ENCODE measurements at regions not wholly inside any gene's neighbourhood (a gene's known extent, or its start where the extent isn't known, plus 50 kb on each side); places are given as distances from the start of the nearest gene placed in this dataset.

GRCh38 chr3:110099711-110100110 lies 762.4 kb upstream of the DPPA4 start:
- Histone ChIP-seq H3K9ac (ENCODE audit: extremely low read depth, low read length, poor library complexity, severe bottlenecking) (no peak overlapping the region), H3K4me3 (ENCODE audit: low read length) (no peak overlapping the region), H3K4me1 (ENCODE audit: control insufficient read depth, insufficient read depth, low read length) (no peaks in the 10 kb centered on the region), H3K27me3 (ENCODE audit: control insufficient read depth, insufficient read depth, low read length, poor library complexity, severe bottlenecking) (no peaks in the 10 kb centered on the region), H3K36me3 (ENCODE audit: control insufficient read depth, insufficient read depth, low read length) (no peaks in the 10 kb centered on the region), H3K27ac (ENCODE audit: low read depth, low read length) (no peak overlapping the region), H3K9me3 (ENCODE audit: control insufficient read depth, low read length) (no peaks in the 10 kb centered on the region)
- Mint-ChIP-seq H3K9me3 (peaks cover 1% of the 10 kb centered on the region), H3K4me3 (no peak overlapping the region), H3K27ac (no peak overlapping the region), H3K27me3 (ENCODE audit: insufficient read depth) (no peaks in the 10 kb centered on the region), H3K36me3 (ENCODE audit: low read depth) (no peaks in the 10 kb centered on the region), H3K4me1 (no peaks in the 10 kb centered on the region)
- WGBS, 2 experiments (ENCODE audit: insufficient coverage in 1 of 2, insufficient read length in 1 of 2): 89 to 96% methylated on average over 3 to 5 of the region's 5 CpGs
- DNase-seq: no peak
- TF ChIP-seq CTCF (conservative IDR thresholded peaks at IDR 0.05): no peak

- Mint-ChIP-seq H3K9me3 (peaks cover 1% of the 10 kb centered on the region), H3K27ac (no peak overlapping the region), H3K4me3 (no peak overlapping the region), H3K27me3 (ENCODE audit: insufficient read depth) (no peaks in the 10 kb centered on the region), H3K4me1 (no peaks in the 10 kb centered on the region), H3K36me3 (ENCODE audit: low read depth) (no peaks in the 10 kb centered on the region)
- Histone ChIP-seq H3K4me1 (ENCODE audit: control insufficient read depth, insufficient read depth, low read length) (no peaks in the 10 kb centered on the region), H3K27ac (ENCODE audit: low read depth, low read length) (no peak overlapping the region), H3K27me3 (ENCODE audit: control insufficient read depth, insufficient read depth, low read length, poor library complexity, severe bottlenecking) (no peaks in the 10 kb centered on the region), H3K9ac (ENCODE audit: extremely low read depth, low read length, poor library complexity, severe bottlenecking) (no peak overlapping the region), H3K4me3 (ENCODE audit: low read length) (no peak overlapping the region), H3K36me3 (ENCODE audit: control insufficient read depth, insufficient read depth, low read length) (no peaks in the 10 kb centered on the region), H3K9me3 (ENCODE audit: control insufficient read depth, low read length) (no peaks in the 10 kb centered on the region)
- no peak for TF ChIP-seq CTCF (conservative IDR thresholded peaks at IDR 0.05)
- DNase-seq: no peak
Measured at GRCh38 chr3:110101361-110101760, 764.0 kb upstream of the DPPA4 start.

- Histone ChIP-seq H3K4me3 (ENCODE audit: low read length) (no peak overlapping the region), H3K4me1 (ENCODE audit: control insufficient read depth, insufficient read depth, low read length) (no peaks in the 10 kb centered on the region), H3K9me3 (ENCODE audit: control insufficient read depth, low read length) (no peaks in the 10 kb centered on the region), H3K9ac (ENCODE audit: extremely low read depth, low read length, poor library complexity, severe bottlenecking) (no peak overlapping the region), H3K27ac (ENCODE audit: low read depth, low read length) (no peak overlapping the region), H3K27me3 (ENCODE audit: control insufficient read depth, insufficient read depth, low read length, poor library complexity, severe bottlenecking) (no peaks in the 10 kb centered on the region), H3K36me3 (ENCODE audit: control insufficient read depth, insufficient read depth, low read length) (no peaks in the 10 kb centered on the region)
- no peaks in the 10 kb centered on the region for H3K4me1 Mint-ChIP-seq
- no peak overlapping the region for H3K4me3 Mint-ChIP-seq
- DNase-seq: no peak
- 83 to 100% methylated on average over 1 of the region's 1 CpG for WGBS, 2 experiments (ENCODE audit: insufficient coverage in 1 of 2, insufficient read length in 1 of 2)
- no peak for TF ChIP-seq CTCF (conservative IDR thresholded peaks at IDR 0.05)
- no peaks in the 10 kb centered on the region for H3K36me3 Mint-ChIP-seq (ENCODE audit: low read depth)
- no peaks in the 10 kb centered on the region for H3K9me3 Mint-ChIP-seq
- H3K27ac Mint-ChIP-seq: no peak overlapping the region
- H3K27me3 Mint-ChIP-seq (ENCODE audit: insufficient read depth): no peaks in the 10 kb centered on the region
Measured at GRCh38 chr3:110106805-110107204, 769.5 kb upstream of the DPPA4 start.

All from endodermal cell (in vitro differentiated cells).